DOHH2 (cell line): ENCODE measurements at regions not wholly inside any gene's neighbourhood (a gene's known extent, or its start where the extent isn't known, plus 50 kb on each side); places are given as distances from the start of the nearest gene placed in this dataset.

Source experiments
- EZH2phosphoT487 ChIP-seq: fragments of 200-600 bp; sonication (generic); IDR thresholded peaks from 2 replicates; pipeline ENCODE4 v1.6.1; 2017; ENCODE audit warnings: borderline replicate concordance, mild to moderate bottlenecking, antibody characterized with exemption, low read length, moderate library complexity, mixed read lengths
- TF ChIP-seq, protein P1 (sequence below): fragments of 200-600 bp; sonication (generic); IDR thresholded peaks from one replicate; pipeline ENCODE4 v1.5.1; 2014; ENCODE audit warnings: antibody characterized with exemption, mild to moderate bottlenecking, low read depth, low read length; ENCODE audit not compliant: poor library complexity, severe bottlenecking

DNA sequence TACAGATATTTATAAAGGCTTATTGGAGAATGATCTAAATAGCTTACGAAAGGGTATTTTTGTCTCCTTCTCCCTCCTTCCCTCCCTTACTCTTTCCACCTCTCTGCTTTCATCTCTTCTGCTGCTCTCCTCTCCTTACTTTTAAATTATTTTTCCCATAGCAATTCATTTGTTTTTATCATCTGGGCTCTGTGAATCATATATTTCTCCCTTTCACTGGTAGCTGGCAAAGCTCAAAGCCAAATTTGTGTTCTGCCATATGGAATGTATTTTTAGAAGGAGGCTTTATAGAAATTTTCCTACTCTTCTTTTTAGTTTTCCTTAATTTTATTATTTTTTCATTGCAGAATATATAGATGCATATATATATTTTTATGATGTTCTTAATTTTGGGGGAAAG lies 385.8 kb downstream of the C3orf38 start:
- TF ChIP-seq, protein P1, sequence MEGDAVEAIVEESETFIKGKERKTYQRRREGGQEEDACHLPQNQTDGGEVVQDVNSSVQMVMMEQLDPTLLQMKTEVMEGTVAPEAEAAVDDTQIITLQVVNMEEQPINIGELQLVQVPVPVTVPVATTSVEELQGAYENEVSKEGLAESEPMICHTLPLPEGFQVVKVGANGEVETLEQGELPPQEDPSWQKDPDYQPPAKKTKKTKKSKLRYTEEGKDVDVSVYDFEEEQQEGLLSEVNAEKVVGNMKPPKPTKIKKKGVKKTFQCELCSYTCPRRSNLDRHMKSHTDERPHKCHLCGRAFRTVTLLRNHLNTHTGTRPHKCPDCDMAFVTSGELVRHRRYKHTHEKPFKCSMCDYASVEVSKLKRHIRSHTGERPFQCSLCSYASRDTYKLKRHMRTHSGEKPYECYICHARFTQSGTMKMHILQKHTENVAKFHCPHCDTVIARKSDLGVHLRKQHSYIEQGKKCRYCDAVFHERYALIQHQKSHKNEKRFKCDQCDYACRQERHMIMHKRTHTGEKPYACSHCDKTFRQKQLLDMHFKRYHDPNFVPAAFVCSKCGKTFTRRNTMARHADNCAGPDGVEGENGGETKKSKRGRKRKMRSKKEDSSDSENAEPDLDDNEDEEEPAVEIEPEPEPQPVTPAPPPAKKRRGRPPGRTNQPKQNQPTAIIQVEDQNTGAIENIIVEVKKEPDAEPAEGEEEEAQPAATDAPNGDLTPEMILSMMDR: no peak
- TF ChIP-seq EZH2phosphoT487: no peak
